Fibroblast of the aortic adventitia (primary cell): ENCODE measurements at regions not wholly inside any gene's neighbourhood (a gene's known extent, or its start where the extent isn't known, plus 50 kb on each side); places are given as distances from the start of the nearest gene placed in this dataset. TPM values are rescaled to one million over a fixed set of nuclear protein-coding genes. Genes with fewer than 3 reads are reported as not detected.

Experiments
- DNase-seq: peaks from one replicate; pipeline ENCODE4 v3.0.0-alpha.2; 2010; ENCODE audit warnings: low read depth
- H3K4me3 ChIP-seq: 2 replicates; pipeline ENCODE4 v1.5.1; 2011; ENCODE audit warnings: low read depth, mild to moderate bottlenecking, control low read depth, low read length, moderate library complexity
- CTCF ChIP-seq: IDR thresholded peaks from 2 replicates; pipeline ENCODE4 v1.5.1; 2011; ENCODE audit warnings: mild to moderate bottlenecking, low read length, control low read depth, inconsistent platforms; ENCODE audit not compliant: insufficient read depth
- small RNA-seq: library from RNA; depleted of rRNA; stranded (forward); fragments of <200 nt; gene quantifications from one replicate; pipeline ENCODE3, GENCODE V24; 2012

GRCh38 chr16:77131398-77131797, 59.6 kb upstream of the MON1B start:
- no peak overlapping the region for H3K4me3 ChIP-seq
- no peak for DNase-seq
- TF ChIP-seq CTCF: no peak

GRCh38 chr16:77132051-77132618, 58.9 kb upstream of the MON1B start:
- TF ChIP-seq CTCF: no peak
- H3K4me3 ChIP-seq: no peak overlapping the region
- no peak for DNase-seq

- no peak overlapping the region for H3K4me3 ChIP-seq
- DNase-seq: no peak
- TF ChIP-seq CTCF: no peak
Observed at GRCh38 chr16:77133706-77134105, 57.3 kb upstream of the MON1B start.

GRCh38 chr16:77137045-77137444, 53.9 kb upstream of the MON1B start:
- TF ChIP-seq CTCF: no peak
- no peak overlapping the region for H3K4me3 ChIP-seq
- DNase-seq: no peak

Small RNAs in the stretch of these regions (small RNA-seq; reads per million reads assigned to genes)
- gene MIR4719: not detected
